Kidney tubule cell (primary cell): ENCODE measurements at regions not wholly inside any gene's neighbourhood (a gene's known extent, or its start where the extent isn't known, plus 50 kb on each side); places are given as distances from the start of the nearest gene placed in this dataset.
"Not testable (repeated sequence)": the region's sequence is repeated elsewhere in the genome, so short reads cannot be mapped to it uniquely, and the experiment has no call there.

Experiments
- DNase-seq: peaks from one replicate; pipeline ENCODE4 v3.0.0-alpha.2; 2018; ENCODE audit warnings: low spot score

- DNase-seq, result no peak
These were observed 146.2 kb upstream of the ROPN1 start for GRCh38 chr3:124138148-124138547.

DNA sequence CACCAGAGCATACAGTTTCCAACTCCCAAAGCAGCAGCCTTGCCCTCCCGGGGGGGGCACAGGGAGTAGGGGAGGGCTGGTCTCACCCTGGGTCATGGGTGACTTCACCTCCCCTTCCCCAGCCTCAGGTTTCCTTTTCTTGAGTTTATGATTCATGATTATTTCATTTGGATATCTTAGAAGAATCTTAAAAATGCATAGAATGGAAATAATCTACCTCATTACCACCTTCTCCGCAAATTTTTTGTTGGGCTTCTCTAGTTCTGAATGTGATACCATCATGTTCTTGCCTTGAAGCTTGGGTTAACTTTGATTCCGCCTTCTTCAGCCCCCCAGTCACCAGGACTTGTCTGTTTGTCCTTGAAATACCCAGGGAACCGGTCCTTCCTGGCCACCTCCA is 148.8 kb upstream of the ROPN1 start:
- DNase-seq, result peak; percentile 48

DNA sequence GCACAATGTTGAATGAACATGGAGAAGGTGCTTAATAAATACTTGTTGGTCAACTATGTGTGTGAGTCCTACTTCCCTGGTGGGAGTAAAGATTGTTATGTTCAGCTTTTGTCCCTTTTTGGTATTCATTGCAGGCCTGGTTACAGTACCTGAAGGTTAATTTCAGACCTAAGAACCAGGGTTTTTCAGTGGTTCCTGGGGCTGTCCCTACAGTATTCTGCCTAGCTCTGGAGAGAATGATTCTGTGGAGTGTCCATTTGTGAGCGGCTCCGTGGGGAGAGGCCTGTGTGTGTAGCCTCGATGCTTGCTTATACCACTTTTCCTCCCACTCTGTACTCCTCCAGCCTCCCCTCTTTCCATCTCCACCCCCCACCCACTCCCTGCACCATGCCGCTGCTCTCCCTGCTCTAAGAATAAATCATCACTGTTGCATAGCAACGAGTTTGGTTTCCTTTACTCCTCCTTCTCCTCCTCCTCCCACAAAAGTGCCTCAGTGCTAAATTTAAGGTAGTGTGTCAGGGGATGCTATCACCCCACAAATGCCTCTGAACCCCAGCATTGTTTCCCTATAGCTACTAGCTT is 150.6 kb upstream of the ROPN1 start:
- DNase-seq, result no peak

DNA sequence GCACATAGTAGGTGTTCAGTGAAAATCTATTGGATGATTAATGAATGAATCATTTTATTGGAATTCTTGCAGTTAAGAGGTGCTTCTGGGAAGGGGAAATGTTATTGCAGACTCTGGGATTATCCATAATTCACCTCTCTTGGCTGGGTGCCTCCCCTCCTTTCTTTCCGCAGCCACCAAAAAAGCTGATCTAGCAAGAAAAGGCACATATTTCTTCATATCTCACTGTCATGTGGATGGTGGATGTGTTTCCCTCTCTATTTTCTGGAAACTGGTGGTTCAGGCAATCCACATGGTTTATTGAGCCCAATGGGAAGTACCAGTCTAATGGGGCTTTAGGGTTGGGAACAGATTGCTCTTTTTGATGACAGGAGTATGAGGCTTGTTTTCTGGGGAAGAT is 151.1 kb upstream of the ROPN1 start:
- no peak for DNase-seq

DNA sequence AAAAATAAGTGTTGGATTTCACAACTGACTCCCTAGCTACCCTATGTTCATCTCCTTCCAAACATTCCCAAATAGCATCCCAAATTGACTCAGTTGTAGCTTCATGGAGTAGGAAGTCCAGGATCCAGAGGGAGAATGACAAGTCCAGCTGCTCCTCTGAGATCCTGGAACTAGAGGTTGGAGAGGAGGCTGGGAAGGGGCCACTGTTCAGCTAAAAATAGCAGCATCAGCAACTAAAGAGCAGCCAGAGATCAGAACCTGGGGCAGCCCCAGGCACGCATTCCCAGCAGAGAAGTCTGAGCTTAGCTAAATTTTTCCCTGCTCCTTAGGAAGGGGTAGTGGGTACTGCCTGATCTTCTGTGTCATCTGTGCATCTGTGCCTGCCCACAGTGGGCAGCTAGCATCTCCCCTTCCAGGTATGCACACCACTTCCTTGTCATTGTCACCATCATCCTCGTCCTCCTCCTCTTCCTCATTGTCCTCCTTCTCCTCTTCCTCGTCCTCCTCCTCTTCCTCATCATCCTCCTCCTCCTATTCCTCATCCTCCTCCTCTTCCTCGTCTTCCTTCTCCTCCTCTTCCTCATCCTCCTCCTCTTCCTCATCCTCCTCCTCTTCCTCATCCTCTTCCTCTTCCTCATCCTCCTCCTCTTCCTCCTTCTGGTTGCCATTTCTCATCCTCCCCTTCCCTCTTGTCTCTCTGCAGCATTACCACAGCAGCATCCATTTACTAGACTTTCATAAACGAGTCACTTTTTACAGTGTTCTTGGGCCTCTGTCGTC is 152.3 kb upstream of the ROPN1 start:
- no peak for DNase-seq

DNA sequence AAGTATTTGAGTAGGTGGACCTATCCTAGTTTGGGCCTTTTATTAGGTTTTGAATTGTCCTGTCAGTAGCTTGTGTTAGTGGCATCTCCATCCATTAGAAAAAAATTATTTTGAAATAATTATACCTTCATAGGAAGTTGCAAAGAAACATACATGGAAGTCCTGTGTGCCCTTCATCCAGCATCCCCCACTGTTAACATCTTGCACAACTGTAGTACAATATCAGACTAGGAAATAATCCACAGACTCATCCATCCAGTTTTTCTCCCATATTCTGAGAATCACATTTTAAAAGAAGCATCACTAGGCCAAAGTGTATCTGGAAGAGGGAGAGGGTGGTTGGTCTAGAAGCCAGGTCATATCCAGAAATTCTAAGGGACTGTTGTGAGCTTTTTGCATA is 155.5 kb upstream of the ROPN1 start:
- DNase-seq, result no peak

- no peak for DNase-seq
These were observed 156.0 kb upstream of the ROPN1 start for GRCh38 chr3:124147946-124148345.

DNA sequence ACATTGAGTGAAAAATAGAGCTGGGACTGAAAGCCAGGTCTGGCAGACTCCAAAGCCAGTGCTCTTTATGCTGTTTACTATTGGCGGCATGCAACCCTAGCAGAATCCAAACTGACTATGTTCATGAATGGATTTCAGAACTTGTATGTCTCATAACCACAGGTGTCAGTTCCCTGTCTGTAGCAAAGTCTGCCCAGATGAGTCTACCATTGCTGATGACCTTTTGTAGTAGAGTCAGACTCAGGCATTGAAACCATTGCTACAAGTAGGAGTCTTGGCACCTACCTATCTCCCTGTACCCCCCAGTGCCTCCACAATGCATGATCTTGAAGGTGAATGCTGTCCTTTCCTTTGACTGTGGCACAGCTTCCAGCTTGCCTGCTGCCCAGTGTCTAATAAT is 157.2 kb upstream of the ROPN1 start:
- no peak for DNase-seq

GRCh38 chr3:124149771-124150170 is 157.8 kb upstream of the ROPN1 start:
- DNase-seq, result no peak

- not testable (repeated sequence) for DNase-seq
These were observed 161.0 kb upstream of the ROPN1 start for GRCh38 chr3:124152891-124153290.

DNA sequence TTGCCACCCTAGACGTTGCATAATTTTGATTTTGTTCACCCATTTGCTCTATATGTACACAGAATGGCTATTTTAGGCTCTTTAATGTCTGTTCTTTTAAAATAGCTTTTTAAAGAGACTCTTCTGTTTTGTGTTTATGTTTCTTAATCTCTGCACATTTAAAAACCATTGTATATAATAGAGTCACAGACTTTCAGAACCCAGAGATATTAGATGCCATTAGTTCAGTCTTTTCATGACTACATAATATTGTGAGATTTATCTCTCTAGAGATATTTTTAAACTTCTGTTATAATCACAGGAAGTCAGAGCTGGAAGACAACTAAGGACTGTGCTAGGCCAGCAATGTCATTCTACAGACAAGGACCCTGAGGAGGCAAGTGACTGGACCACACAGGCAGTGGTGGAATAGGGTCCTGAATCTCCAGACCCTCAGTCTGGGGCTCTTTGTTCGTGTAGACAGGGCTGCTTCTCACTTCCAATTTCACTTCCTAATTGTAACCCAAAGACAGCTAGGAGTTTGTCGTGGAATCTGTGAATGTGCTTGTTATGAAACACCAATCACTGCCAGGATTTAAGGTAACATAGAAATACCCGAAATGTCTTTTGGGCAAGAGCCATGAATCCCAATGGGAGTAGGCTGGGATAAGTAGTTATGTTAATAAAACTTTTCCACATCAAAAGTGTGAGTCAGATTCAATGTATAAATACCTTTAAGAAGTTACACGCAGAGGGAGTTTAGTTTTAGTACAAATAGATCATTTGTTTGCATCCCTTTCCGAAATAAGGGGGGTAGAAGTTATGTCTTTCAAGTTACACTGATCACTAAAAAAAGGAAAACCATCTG is 165.2 kb upstream of the ROPN1 start:
- DNase-seq, result no peak

GRCh38 chr3:124157748-124158147 is 165.8 kb upstream of the ROPN1 start:
- no peak for DNase-seq

DNA sequence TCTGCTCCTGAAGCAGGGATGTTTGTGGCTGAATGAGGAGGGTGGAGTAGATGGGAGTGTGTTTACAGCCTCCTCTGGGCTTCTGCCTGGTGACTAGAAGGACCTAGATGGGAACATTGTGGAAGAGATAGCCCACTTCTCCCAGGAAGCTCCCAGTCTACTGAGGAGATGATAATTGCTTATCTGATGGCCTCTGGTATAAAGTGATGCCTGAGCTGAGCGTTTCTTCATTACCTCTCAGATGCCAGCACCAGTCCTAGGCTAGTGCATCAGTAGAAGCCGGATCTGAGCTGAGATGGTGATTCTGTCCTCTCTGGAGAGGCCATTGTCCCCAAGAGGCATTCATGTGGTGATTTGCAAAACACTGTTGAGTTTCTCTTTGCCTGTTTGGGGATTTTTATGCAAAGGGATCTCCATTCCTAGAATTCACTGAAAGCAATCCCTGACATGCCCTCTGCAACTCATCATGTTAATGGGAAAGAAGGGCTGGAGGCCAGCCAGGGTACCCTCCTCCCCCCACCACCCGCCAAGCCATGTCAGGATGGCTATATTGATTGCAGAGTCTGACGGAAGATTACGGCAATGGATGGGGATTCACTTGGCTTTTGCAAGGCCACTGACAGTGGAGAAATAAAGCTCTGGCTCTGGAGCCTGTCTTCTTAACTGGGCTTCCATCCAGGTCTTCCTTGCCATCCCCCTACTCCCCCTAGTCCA is 166.4 kb upstream of the ROPN1 start:
- DNase-seq, result no peak

GRCh38 chr3:124161448-124161847 is 169.5 kb upstream of the ROPN1 start:
- DNase-seq, result no peak

GRCh38 chr3:124163689-124164088 is 171.8 kb upstream of the ROPN1 start:
- DNase-seq, result no peak

DNA sequence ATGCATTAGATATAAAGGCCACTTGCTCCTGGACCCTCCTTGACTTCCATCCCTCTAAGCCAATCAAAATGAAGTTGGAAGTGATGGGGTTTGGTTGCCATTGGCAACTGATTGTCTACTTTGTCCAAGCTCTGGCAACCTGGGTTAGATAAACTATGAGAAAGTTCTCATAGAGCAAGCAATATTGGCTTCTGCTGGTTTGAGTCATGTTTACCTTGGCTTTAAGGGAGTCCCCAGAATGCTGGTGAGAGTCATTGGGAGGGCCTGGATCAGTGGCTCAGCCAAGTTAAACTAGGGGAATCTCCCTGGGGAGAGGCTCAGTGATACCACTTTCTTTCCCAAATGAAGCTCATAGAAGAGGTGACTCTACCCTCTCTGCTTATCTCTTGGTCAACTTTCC is 176.3 kb upstream of the ROPN1 start:
- DNase-seq, result peak; percentile 7

GRCh38 chr3:124172283-124172682 is 180.4 kb upstream of the ROPN1 start:
- no peak for DNase-seq

- DNase-seq, result peak; percentile 11
These were observed 180.9 kb upstream of the ROPN1 start for GRCh38 chr3:124172816-124173215.

DNA sequence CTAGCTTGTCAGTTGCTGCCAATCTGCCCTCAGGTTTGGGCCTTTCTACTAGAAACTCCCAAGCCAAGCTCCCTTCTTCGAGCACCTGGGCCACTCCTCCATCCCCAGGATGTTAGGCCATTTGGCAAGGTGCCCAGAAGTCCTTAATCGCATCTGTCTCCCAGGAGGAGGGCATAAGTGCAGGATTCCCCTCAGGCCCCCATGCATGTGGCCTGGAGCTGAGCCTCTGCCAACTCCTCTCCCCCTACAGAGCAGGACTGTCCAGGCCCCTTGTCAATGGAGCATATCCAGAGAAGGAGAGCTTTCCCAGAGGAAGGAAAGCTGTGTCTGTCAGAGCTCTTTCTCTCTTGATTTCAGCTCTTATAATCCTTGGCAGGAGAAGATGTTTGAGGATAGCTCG is 182.6 kb upstream of the ROPN1 start:
- DNase-seq, result peak; percentile 43

DNA sequence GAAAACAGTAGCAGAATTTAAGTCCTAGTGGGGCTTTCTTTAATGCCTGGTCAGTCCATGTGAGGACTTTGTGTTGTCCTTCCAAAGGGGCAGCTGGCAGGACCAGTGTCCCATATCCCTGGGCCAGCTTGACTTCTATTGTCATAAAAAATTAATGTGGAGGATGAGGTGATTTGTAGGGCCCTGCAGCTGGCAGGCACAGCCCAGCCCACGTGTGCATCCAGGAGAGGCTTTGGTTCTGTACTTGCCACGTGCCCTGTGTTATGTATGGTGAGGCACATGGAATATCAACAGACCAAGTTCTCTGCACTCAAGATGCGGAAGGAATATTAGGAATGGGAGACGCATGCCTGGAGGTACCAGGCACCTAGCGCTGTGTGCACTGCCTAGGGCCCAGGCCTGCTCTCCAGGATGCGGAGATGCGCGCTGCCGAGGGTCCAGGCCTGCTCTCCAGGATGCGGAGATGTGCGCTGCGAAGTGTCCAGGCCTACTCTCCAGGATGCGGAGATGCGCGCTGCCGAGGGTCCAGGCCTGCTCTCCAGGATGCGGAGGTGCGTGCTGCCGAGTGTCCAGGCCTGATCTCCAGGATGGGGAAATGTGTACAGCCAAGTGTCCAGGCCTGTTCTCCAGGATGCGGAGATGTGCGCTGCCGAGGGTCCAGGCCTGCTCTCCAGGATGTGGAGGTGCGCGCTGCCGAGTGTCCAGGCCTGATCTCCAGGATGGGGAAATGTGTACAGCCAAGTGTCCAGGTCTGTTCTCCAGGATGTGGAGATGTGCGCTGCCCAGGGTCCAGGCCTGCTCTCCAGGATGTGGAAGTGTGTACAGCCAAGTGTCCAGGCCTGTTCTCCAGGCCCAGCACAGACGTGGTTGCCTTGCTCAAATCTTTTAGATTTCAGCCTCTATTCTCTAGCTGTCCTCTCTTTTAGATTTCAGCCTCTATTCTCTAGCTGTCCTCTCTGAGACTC is 183.3 kb upstream of the ROPN1 start:
- no peak for DNase-seq

DNA sequence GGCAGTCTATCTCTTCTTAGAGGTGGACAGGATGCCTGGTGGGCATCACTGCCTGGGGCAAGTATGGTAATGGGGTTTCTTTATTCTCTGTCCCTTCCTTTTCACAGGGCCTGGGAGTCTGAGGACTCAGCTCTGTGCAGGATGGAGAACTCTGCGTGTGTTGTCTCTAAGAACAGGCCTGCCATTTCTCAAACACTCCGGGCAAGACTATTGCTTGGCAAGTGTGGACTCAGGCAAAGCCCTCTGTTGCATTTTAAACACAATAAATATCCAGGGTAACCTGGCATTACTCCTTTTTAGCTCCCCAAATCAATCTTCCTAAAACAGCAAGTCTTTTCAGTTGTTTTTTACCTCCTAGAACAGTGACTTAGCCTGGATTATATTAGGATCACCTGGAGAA is 185.1 kb upstream of the ROPN1 start:
- DNase-seq, result no peak
